Cardiac fibroblast (primary cell): ENCODE measurements at regions not wholly inside any gene's neighbourhood (a gene's known extent, or its start where the extent isn't known, plus 50 kb on each side); places are given as distances from the start of the nearest gene placed in this dataset.

ENCODE experiments used
- DNase-seq, 2 donors: peaks; one replicate each; pipeline versions ENCODE4 v3.0.0 to v3.0.0-alpha.2; 2010; ENCODE audit warnings: low read depth in 2 of 2
- H3K4me3 ChIP-seq, 2 donors: replicated peaks in 1 of 2; 1 replicate in 1 of 2; 2 replicates in 1 of 2; pipeline ENCODE4 v1.5.1; 2011; ENCODE audit warnings: low read depth in 2 of 2, low read length in 2 of 2, mild to moderate bottlenecking in 2 of 2, moderate library complexity in 1 of 2
- CTCF ChIP-seq: IDR thresholded peaks from one replicate; pipeline ENCODE4 v1.5.1; 2011; ENCODE audit warnings: low read depth, mild to moderate bottlenecking, low read length, inconsistent platforms

- no peak for TF ChIP-seq CTCF
- no peak overlapping the region for H3K4me3 ChIP-seq
- no peak for DNase-seq
These were observed 195.4 kb upstream of the C1orf174 start for GRCh38 chr1:4095433-4095971.

GRCh38 chr1:4101459-4102161, 201.5 kb upstream of the C1orf174 start:
- H3K4me3 ChIP-seq, result no peak overlapping the region
- no peak for TF ChIP-seq CTCF
- DNase-seq, result no peak

GRCh38 chr1:4105300-4105880, 205.3 kb upstream of the C1orf174 start:
- no peak for DNase-seq
- no peak overlapping the region for H3K4me3 ChIP-seq
- TF ChIP-seq CTCF, result no peak

- DNase-seq, result no peak
- no peak for TF ChIP-seq CTCF
- no peak overlapping the region for H3K4me3 ChIP-seq
These were observed 206.7 kb upstream of the C1orf174 start for GRCh38 chr1:4106731-4107130.

- no peak for DNase-seq
- TF ChIP-seq CTCF, result no peak
- H3K4me3 ChIP-seq, result no peak overlapping the region
These were observed 207.2 kb upstream of the C1orf174 start for GRCh38 chr1:4107291-4107690.

GRCh38 chr1:4108331-4108730, 208.3 kb upstream of the C1orf174 start:
- DNase-seq, result no peak
- no peak for TF ChIP-seq CTCF

More at GRCh38 chr1:4108331-4108730, 208.3 kb upstream of the C1orf174 start:
- no peak overlapping the region for H3K4me3 ChIP-seq
